Peyer's patch (tissue), 4 donors: ENCODE measurements at regions not wholly inside any gene's neighbourhood (a gene's known extent, or its start where the extent isn't known, plus 50 kb on each side); places are given as distances from the start of the nearest gene placed in this dataset.

Source experiments
- DNase-seq, 3 donors: peaks; one replicate each; pipeline ENCODE4 v3.0.0-alpha.2; 2017 to 2019
- H3K27ac ChIP-seq, 4 donors: fragments of 200-600 bp; sonication (generic); one replicate each; pipeline ENCODE4 v1.5.1; 2016 to 2019
- H3K27me3 ChIP-seq, 2 donors: fragments of 200-600 bp; sonication (generic); one replicate each; pipeline ENCODE4 v1.5.1; 2019
- H3K36me3 ChIP-seq, 3 donors: fragments of 200-600 bp; sonication (generic); one replicate each; pipeline ENCODE4 v1.5.1; 2016 to 2019
- H3K4me1 ChIP-seq, 4 donors: fragments of 200-600 bp; sonication (generic); one replicate each; pipeline ENCODE4 v1.5.1; 2016 to 2019
- H3K4me3 ChIP-seq, 4 donors: fragments of 200-600 bp; sonication (generic); 1 replicate in 3 of 4; 2 replicates in 1 of 4; pipeline ENCODE4 v1.5.1; 2016 to 2019; ENCODE audit warnings: mild to moderate bottlenecking in 1 of 4
- H3K9me3 ChIP-seq, 4 donors: fragments of 200-600 bp; sonication (generic); one replicate each; pipeline ENCODE4 v1.5.1; 2016 to 2019; ENCODE audit warnings: mild to moderate bottlenecking in 1 of 4
- CTCF ChIP-seq, 6 experiments: fragments of 450-650 bp in 4 of 6; fragments of 200-600 bp in 2 of 6; sonication (generic) in 1 of 6; IDR thresholded peaks; one replicate each; pipeline ENCODE4 v1.5.1; 2017 to 2019; ENCODE audit warnings: antibody characterized with exemption in 6 of 6, mild to moderate bottlenecking in 3 of 6, moderate library complexity in 1 of 6
- POLR2A ChIP-seq, 2 donors: fragments of 450-650 bp; IDR thresholded peaks; one replicate each; pipeline ENCODE4 v1.5.1; 2017; ENCODE audit warnings: antibody characterized with exemption in 2 of 2, mild to moderate bottlenecking in 2 of 2, moderate library complexity in 2 of 2

DNA sequence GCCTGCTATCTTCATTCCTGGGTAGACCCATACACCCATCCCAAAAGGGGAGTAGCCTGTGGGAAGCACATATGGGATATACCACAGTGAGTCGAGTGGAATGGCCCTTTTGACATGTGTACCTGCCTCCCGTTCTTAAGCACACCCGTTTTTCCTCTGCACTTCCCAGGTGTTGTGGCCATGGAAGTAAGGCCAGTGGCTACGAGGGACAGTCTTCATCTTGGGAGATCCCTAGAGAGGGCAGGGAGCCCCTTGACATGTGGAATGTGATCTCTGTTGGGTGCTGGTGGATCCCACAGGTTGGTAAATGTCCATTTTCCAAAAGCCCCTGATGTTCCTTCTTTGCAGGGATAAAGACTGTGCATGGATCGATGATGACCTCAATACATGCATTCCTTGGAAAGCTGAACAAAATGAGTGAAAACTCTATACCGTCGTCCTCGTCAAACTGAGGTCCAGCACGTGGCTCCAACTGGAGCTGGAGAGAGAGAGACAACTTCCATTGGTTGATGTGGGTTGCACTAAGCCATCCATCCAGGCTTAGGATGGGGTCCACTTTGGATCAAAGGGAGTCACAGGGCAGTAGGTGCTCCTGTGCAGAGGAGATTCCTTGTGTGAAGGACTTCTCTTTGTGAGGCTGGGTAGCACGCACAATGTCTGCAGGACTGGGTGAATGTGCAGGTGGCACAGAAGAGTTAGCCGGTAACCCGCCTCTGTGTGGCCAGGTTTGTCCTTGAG lies 136.8 kb downstream of the SNRPN start:
- H3K27me3 ChIP-seq: no peaks in the 10 kb centered on the region
- DNase-seq: no peak
- H3K27ac ChIP-seq: no peak overlapping the region
- H3K4me3 ChIP-seq: no peak overlapping the region
- peaks cover 0 to 92% (median 0%) of the 10 kb centered on the region in 3 donors for H3K36me3 ChIP-seq
- TF ChIP-seq CTCF (IDR thresholded peaks at IDR 0.05) (no peak), POLR2A (IDR thresholded peaks at IDR 0.05) (no peak)
- no peaks in the 10 kb centered on the region for H3K4me1 ChIP-seq
- H3K9me3 ChIP-seq: peaks cover 0 to 74% (median 37%) of the 10 kb centered on the region in 4 donors

GRCh38 chr15:25092661-25093060 lies 137.9 kb downstream of the SNRPN start:
- no peak for DNase-seq
- Histone ChIP-seq H3K27me3 (no peaks in the 10 kb centered on the region), H3K4me1 (no peaks in the 10 kb centered on the region), H3K27ac (no peak overlapping the region), H3K36me3 (peaks cover 0 to 92% (median 0%) of the 10 kb centered on the region in 3 donors), H3K4me3 (no peak overlapping the region), H3K9me3 (peaks cover 0 to 71% (median 32%) of the 10 kb centered on the region in 4 donors)
- no peak for TF ChIP-seq CTCF (IDR thresholded peaks at IDR 0.05)
- no peak for TF ChIP-seq POLR2A (IDR thresholded peaks at IDR 0.05)

DNA sequence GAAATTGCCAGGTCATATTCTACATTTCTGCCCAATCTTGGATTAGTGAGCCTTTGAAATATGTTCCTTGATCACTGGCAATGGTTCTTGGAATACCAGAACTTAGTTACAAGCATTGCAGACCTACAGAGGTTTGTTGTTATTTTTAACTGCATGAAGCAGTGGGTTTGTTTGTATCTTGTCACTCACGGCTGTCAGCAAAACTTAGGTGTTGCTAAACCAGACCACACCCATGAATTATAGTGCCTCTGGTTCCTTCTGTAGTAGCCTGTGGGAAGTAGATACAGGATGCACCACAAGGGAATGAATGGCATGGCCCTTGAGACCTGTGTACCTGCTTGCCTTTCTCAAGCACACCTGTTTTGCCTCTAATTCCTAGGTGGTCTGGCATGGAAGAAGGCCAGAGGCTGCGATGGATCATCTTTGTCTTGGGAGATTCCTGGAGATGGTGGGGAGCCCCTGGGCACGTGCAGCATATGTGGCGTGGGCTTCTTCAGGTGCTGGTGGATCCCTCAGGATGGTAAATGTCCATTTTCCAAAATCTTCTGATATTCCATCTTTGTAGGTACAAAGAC lies 138.8 kb downstream of the SNRPN start:
- peaks cover 0 to 88% (median 0%) of the 10 kb centered on the region in 3 donors for H3K36me3 ChIP-seq
- no peak overlapping the region for H3K4me3 ChIP-seq
- no peaks in the 10 kb centered on the region for H3K4me1 ChIP-seq
- H3K27me3 ChIP-seq: no peaks in the 10 kb centered on the region
- no peak overlapping the region for H3K27ac ChIP-seq
- H3K9me3 ChIP-seq: peaks cover 0 to 64% (median 29%) of the 10 kb centered on the region in 4 donors
- TF ChIP-seq CTCF (IDR thresholded peaks at IDR 0.05) (no peak), POLR2A (IDR thresholded peaks at IDR 0.05) (no peak)
- DNase-seq: no peak

- no peak overlapping the region for H3K4me3 ChIP-seq
- H3K27me3 ChIP-seq: no peaks in the 10 kb centered on the region
- H3K27ac ChIP-seq: no peak overlapping the region
- H3K4me1 ChIP-seq: no peaks in the 10 kb centered on the region
- DNase-seq: no peak
- H3K36me3 ChIP-seq: peaks cover 0 to 88% (median 0%) of the 10 kb centered on the region in 3 donors
- no peak for TF ChIP-seq CTCF (IDR thresholded peaks at IDR 0.05)
- TF ChIP-seq POLR2A (IDR thresholded peaks at IDR 0.05): no peak
- H3K9me3 ChIP-seq: peaks cover 0 to 64% (median 26%) of the 10 kb centered on the region in 4 donors
Measured at GRCh38 chr15:25094066-25094465, 139.3 kb downstream of the SNRPN start.

- no peak for TF ChIP-seq POLR2A (IDR thresholded peaks at IDR 0.05)
- TF ChIP-seq CTCF (IDR thresholded peaks at IDR 0.05): no peak
- peaks cover 0 to 88% (median 0%) of the 10 kb centered on the region in 3 donors for H3K36me3 ChIP-seq
- no peaks in the 10 kb centered on the region for H3K27me3 ChIP-seq
- no peak overlapping the region for H3K27ac ChIP-seq
- peaks cover 0 to 65% (median 24%) of the 10 kb centered on the region in 4 donors for H3K9me3 ChIP-seq
- no peak for DNase-seq
- H3K4me1 ChIP-seq: no peaks in the 10 kb centered on the region
- no peak overlapping the region for H3K4me3 ChIP-seq
Measured at GRCh38 chr15:25094519-25094918, 139.7 kb downstream of the SNRPN start.
